Suprapubic skin (tissue), 4 donors: ENCODE measurements at regions not wholly inside any gene's neighbourhood (a gene's known extent, or its start where the extent isn't known, plus 50 kb on each side); places are given as distances from the start of the nearest gene placed in this dataset.

ENCODE experiments used
- POLR2A ChIP-seq, 2 donors: fragments of 450-650 bp; IDR thresholded peaks; one replicate each; pipeline ENCODE4 v1.6.1; 2017; ENCODE audit warnings: antibody characterized with exemption in 2 of 2, mild to moderate bottlenecking in 2 of 2, moderate library complexity in 2 of 2
- POLR2AphosphoS5 ChIP-seq, 3 donors: sonication (generic); formaldehyde crosslinking; IDR thresholded peaks; one replicate each; pipeline ENCODE4 v1.6.1; 2017; ENCODE audit warnings: antibody characterized with exemption in 3 of 3
- TF ChIP-seq, protein P1 (sequence below), 2 donors: fragments of 200-600 bp in 1 of 2; fragments of 450-650 bp in 1 of 2; sonication (generic) in 1 of 2; IDR thresholded peaks; one replicate each; pipeline ENCODE4 v1.5.1; 2016 to 2019; ENCODE audit warnings: antibody characterized with exemption in 2 of 2, mild to moderate bottlenecking in 1 of 2, moderate library complexity in 1 of 2

GRCh38 chr6:80402266-80402665 is 295.8 kb downstream of the BCKDHB start:
- TF ChIP-seq, protein P1, sequence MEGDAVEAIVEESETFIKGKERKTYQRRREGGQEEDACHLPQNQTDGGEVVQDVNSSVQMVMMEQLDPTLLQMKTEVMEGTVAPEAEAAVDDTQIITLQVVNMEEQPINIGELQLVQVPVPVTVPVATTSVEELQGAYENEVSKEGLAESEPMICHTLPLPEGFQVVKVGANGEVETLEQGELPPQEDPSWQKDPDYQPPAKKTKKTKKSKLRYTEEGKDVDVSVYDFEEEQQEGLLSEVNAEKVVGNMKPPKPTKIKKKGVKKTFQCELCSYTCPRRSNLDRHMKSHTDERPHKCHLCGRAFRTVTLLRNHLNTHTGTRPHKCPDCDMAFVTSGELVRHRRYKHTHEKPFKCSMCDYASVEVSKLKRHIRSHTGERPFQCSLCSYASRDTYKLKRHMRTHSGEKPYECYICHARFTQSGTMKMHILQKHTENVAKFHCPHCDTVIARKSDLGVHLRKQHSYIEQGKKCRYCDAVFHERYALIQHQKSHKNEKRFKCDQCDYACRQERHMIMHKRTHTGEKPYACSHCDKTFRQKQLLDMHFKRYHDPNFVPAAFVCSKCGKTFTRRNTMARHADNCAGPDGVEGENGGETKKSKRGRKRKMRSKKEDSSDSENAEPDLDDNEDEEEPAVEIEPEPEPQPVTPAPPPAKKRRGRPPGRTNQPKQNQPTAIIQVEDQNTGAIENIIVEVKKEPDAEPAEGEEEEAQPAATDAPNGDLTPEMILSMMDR (IDR thresholded peaks at IDR 0.05), result no peak
- TF ChIP-seq POLR2A (IDR thresholded peaks at IDR 0.05) (no peak), POLR2AphosphoS5 (IDR thresholded peaks at IDR 0.05) (no peak)
